Fibroblast of lung (primary cell): ENCODE measurements at regions not wholly inside any gene's neighbourhood (a gene's known extent, or its start where the extent isn't known, plus 50 kb on each side); places are given as distances from the start of the nearest gene placed in this dataset.

Experiments
- DNase-seq, 2 donors: peaks; one replicate each; pipeline versions ENCODE4 v3.0.0 to v3.0.0-alpha.2; 2010; ENCODE audit warnings: low read depth in 2 of 2
- H2AFZ ChIP-seq: 2 replicates; pipeline ENCODE4 v1.5.1; 2012; ENCODE audit warnings: low read length, control low read depth, inconsistent platforms
- H3K27ac ChIP-seq: 2 replicates; pipeline ENCODE4 v1.5.1; 2011; ENCODE audit warnings: low read length, control low read depth; ENCODE audit not compliant: insufficient read depth
- H3K27me3 ChIP-seq: 2 replicates; pipeline ENCODE4 v1.5.1; 2011; ENCODE audit warnings: mild to moderate bottlenecking, low read length; ENCODE audit not compliant: control insufficient read depth, insufficient read depth
- H3K36me3 ChIP-seq: 2 replicates; pipeline ENCODE4 v1.5.1; 2011; ENCODE audit warnings: low read length; ENCODE audit not compliant: control insufficient read depth, insufficient read depth
- H3K4me1 ChIP-seq: 2 replicates; pipeline ENCODE4 v1.5.1; 2011; ENCODE audit warnings: low read length; ENCODE audit not compliant: control insufficient read depth, insufficient read depth; ENCODE audit errors: extremely low read depth
- H3K4me2 ChIP-seq: 2 replicates; pipeline ENCODE4 v1.5.1; 2011; ENCODE audit warnings: low read length, control low read depth; ENCODE audit not compliant: insufficient read depth; ENCODE audit errors: extremely low read depth
- H3K4me3 ChIP-seq, 4 experiments: fragments of 200-600 bp in 1 of 4; sonication (generic) in 1 of 4; replicated peaks in 1 of 4; 2 replicates each; pipeline ENCODE4 v1.5.1; 2011 to 2016; ENCODE audit warnings: low read length in 4 of 4, low read depth in 3 of 4, mild to moderate bottlenecking in 3 of 4, control low read depth in 2 of 4, inconsistent platforms in 1 of 4, mixed read lengths in 1 of 4; ENCODE audit not compliant: insufficient read depth in 1 of 4; ENCODE audit errors: control extremely low read depth in 1 of 4
- H3K79me2 ChIP-seq: 2 replicates; pipeline ENCODE4 v1.5.1; 2012; ENCODE audit warnings: mild to moderate bottlenecking, low read length, inconsistent platforms; ENCODE audit not compliant: control insufficient read depth, insufficient read depth
- H3K9ac ChIP-seq: 2 replicates; pipeline ENCODE4 v1.5.1; 2011; ENCODE audit warnings: mild to moderate bottlenecking, low read length, control low read depth; ENCODE audit not compliant: insufficient read depth
- H3K9me3 ChIP-seq: 2 replicates; pipeline ENCODE4 v1.5.1; 2012; ENCODE audit warnings: low read depth, low read length; ENCODE audit not compliant: control insufficient read depth, insufficient read depth
- H4K20me1 ChIP-seq: 2 replicates; pipeline ENCODE4 v1.5.1; 2011; ENCODE audit warnings: low read length; ENCODE audit not compliant: control insufficient read depth, insufficient read depth; ENCODE audit errors: extremely low read depth
- CTCF ChIP-seq, 2 donors: IDR thresholded peaks in 1 of 2; conservative IDR thresholded peaks in 1 of 2; 1 replicate in 1 of 2; 2 replicates in 1 of 2; pipeline ENCODE4 v1.5.1; 2011 to 2012; ENCODE audit warnings: low read length in 2 of 2, control low read depth in 1 of 2, inconsistent platforms in 1 of 2, low read depth in 1 of 2, mild to moderate bottlenecking in 1 of 2
- EZH2 ChIP-seq: IDR thresholded peaks from 2 replicates; pipeline ENCODE4 v1.5.1; 2012; ENCODE audit warnings: low read length, control low read depth, mild to moderate bottlenecking; ENCODE audit errors: missing control alignments

GRCh38 chr6:169395080-169395805 lies 141.6 kb upstream of the THBS2 start:
- Histone ChIP-seq H3K9ac (no peak overlapping the region), H3K27me3 (no peaks in the 10 kb centered on the region), H3K27ac (no peak overlapping the region), H4K20me1 (no peaks in the 10 kb centered on the region), H3K79me2 (no peaks in the 10 kb centered on the region), H3K4me3 (no peak overlapping the region), H3K4me2 (no peak overlapping the region), H3K9me3 (no peaks in the 10 kb centered on the region), H2AFZ (no peak overlapping the region), H3K36me3 (no peaks in the 10 kb centered on the region), H3K4me1 (no peaks in the 10 kb centered on the region)
- TF ChIP-seq EZH2: no peak
- TF ChIP-seq CTCF (conservative IDR thresholded peaks at IDR 0.05 in 1 of 2, IDR thresholded peaks at IDR 0.05 in 1 of 2; ENCODE audit: low read depth in 1 of 2, low read length in 2 of 2): no peak
- no peak for DNase-seq

GRCh38 chr6:169393753-169394152 lies 140.1 kb upstream of the THBS2 start:
- Histone ChIP-seq H3K36me3 (no peaks in the 10 kb centered on the region), H3K9me3 (no peaks in the 10 kb centered on the region), H3K4me2 (no peak overlapping the region), H4K20me1 (no peaks in the 10 kb centered on the region), H3K27ac (no peak overlapping the region), H3K27me3 (no peaks in the 10 kb centered on the region), H2AFZ (no peak overlapping the region), H3K9ac (no peak overlapping the region), H3K4me3 (no peak overlapping the region), H3K4me1 (no peaks in the 10 kb centered on the region), H3K79me2 (no peaks in the 10 kb centered on the region)
- no peak for DNase-seq
- no peak for TF ChIP-seq EZH2
- TF ChIP-seq CTCF (conservative IDR thresholded peaks at IDR 0.05 in 1 of 2, IDR thresholded peaks at IDR 0.05 in 1 of 2; ENCODE audit: low read depth in 1 of 2, low read length in 2 of 2): no peak

GRCh38 chr6:169391473-169392071 lies 137.9 kb upstream of the THBS2 start:
- Histone ChIP-seq H3K27me3 (no peaks in the 10 kb centered on the region), H3K9ac (no peak overlapping the region), H3K36me3 (no peaks in the 10 kb centered on the region), H3K4me2 (no peak overlapping the region), H3K27ac (no peak overlapping the region), H4K20me1 (no peaks in the 10 kb centered on the region), H3K4me3 (no peak overlapping the region), H3K9me3 (no peaks in the 10 kb centered on the region), H2AFZ (no peak overlapping the region), H3K4me1 (no peaks in the 10 kb centered on the region), H3K79me2 (no peaks in the 10 kb centered on the region)
- peak in 1 of 2 donors; percentile 16 for DNase-seq
- no peak for TF ChIP-seq EZH2
